Stomach (tissue), 4 donors: ENCODE measurements at regions not wholly inside any gene's neighbourhood (a gene's known extent, or its start where the extent isn't known, plus 50 kb on each side); places are given as distances from the start of the nearest gene placed in this dataset.

ENCODE experiments used
- EP300 ChIP-seq: sonication (generic); formaldehyde crosslinking; IDR thresholded peaks from one replicate; pipeline ENCODE4 v1.6.1; 2017; ENCODE audit warnings: antibody characterized with exemption
- POLR2AphosphoS5 ChIP-seq, 3 donors: sonication (generic); formaldehyde crosslinking; IDR thresholded peaks; one replicate each; pipeline ENCODE4 v1.6.1; 2016; ENCODE audit warnings: antibody characterized with exemption in 3 of 3
- TF ChIP-seq, protein P1 (sequence below), 7 experiments: fragments of 450-650 bp in 4 of 7; fragments of 200-600 bp in 3 of 7; sonication (generic) in 3 of 7; IDR thresholded peaks; one replicate each; pipeline ENCODE4 v1.5.1; 2016 to 2019; ENCODE audit warnings: antibody characterized with exemption in 7 of 7, control low read depth in 2 of 7, mild to moderate bottlenecking in 1 of 7

- TF ChIP-seq POLR2AphosphoS5 (IDR thresholded peaks at IDR 0.05) = no peak
- TF ChIP-seq, protein P1, sequence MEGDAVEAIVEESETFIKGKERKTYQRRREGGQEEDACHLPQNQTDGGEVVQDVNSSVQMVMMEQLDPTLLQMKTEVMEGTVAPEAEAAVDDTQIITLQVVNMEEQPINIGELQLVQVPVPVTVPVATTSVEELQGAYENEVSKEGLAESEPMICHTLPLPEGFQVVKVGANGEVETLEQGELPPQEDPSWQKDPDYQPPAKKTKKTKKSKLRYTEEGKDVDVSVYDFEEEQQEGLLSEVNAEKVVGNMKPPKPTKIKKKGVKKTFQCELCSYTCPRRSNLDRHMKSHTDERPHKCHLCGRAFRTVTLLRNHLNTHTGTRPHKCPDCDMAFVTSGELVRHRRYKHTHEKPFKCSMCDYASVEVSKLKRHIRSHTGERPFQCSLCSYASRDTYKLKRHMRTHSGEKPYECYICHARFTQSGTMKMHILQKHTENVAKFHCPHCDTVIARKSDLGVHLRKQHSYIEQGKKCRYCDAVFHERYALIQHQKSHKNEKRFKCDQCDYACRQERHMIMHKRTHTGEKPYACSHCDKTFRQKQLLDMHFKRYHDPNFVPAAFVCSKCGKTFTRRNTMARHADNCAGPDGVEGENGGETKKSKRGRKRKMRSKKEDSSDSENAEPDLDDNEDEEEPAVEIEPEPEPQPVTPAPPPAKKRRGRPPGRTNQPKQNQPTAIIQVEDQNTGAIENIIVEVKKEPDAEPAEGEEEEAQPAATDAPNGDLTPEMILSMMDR (IDR thresholded peaks at IDR 0.05) = no peak
- TF ChIP-seq EP300 = no peak
Measured at GRCh38 chr4:127036296-127036695, 596.5 kb upstream of the INTU start.
